SH-SY5Y (cell line): ENCODE measurements at regions not wholly inside any gene's neighbourhood (a gene's known extent, or its start where the extent isn't known, plus 50 kb on each side); places are given as distances from the start of the nearest gene placed in this dataset.

ENCODE experiments used
- GATA2 ChIP-seq: IDR thresholded peaks from 2 replicates; pipeline ENCODE4 v1.6.1; 2011; ENCODE audit warnings: mild to moderate bottlenecking, low read depth, low read length
- GATA3 ChIP-seq: IDR thresholded peaks from 2 replicates; pipeline ENCODE4 v1.6.1; 2011; ENCODE audit warnings: low read depth, mild to moderate bottlenecking, low read length, moderate library complexity

- TF ChIP-seq GATA2: no peak
- no peak for TF ChIP-seq GATA3
Observed at GRCh38 chr3:70763894-70764293, 451.5 kb upstream of the MDFIC2 start.
